Fibroblast of lung (primary cell): ENCODE measurements at regions not wholly inside any gene's neighbourhood (a gene's known extent, or its start where the extent isn't known, plus 50 kb on each side); places are given as distances from the start of the nearest gene placed in this dataset.

ENCODE experiments used
- EZH2 ChIP-seq: IDR thresholded peaks from 2 replicates; pipeline ENCODE4 v1.5.1; 2012; ENCODE audit warnings: low read length, control low read depth, mild to moderate bottlenecking; ENCODE audit errors: missing control alignments
- TF ChIP-seq, protein P1 (sequence below), 2 donors: IDR thresholded peaks in 1 of 2; conservative IDR thresholded peaks in 1 of 2; 1 replicate in 1 of 2; 2 replicates in 1 of 2; pipeline ENCODE4 v1.5.1; 2011 to 2012; ENCODE audit warnings: low read length in 2 of 2, control low read depth in 1 of 2, inconsistent platforms in 1 of 2, low read depth in 1 of 2, mild to moderate bottlenecking in 1 of 2

DNA sequence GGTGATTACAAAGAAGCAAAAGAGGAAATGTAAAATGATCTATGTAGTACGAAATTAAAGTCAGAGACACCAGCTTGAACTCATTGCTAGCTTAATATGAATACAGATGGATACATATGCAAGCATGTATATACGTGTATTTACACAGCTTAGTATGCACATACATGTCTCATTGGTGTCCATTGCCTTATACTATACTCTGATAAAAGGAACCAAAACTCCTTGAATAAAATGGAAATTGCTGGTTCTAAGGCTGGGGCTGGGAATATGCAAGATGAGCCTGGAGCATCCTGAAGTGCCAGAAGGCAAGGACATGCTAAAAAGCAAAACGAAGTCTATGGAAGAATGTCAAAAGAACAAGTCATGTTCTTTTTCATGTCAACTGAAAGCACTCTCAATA lies 1424.4 kb upstream of the SLC39A10 start:
- TF ChIP-seq, protein P1, sequence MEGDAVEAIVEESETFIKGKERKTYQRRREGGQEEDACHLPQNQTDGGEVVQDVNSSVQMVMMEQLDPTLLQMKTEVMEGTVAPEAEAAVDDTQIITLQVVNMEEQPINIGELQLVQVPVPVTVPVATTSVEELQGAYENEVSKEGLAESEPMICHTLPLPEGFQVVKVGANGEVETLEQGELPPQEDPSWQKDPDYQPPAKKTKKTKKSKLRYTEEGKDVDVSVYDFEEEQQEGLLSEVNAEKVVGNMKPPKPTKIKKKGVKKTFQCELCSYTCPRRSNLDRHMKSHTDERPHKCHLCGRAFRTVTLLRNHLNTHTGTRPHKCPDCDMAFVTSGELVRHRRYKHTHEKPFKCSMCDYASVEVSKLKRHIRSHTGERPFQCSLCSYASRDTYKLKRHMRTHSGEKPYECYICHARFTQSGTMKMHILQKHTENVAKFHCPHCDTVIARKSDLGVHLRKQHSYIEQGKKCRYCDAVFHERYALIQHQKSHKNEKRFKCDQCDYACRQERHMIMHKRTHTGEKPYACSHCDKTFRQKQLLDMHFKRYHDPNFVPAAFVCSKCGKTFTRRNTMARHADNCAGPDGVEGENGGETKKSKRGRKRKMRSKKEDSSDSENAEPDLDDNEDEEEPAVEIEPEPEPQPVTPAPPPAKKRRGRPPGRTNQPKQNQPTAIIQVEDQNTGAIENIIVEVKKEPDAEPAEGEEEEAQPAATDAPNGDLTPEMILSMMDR (conservative IDR thresholded peaks at IDR 0.05 in 1 of 2, IDR thresholded peaks at IDR 0.05 in 1 of 2; ENCODE audit: low read depth in 1 of 2, low read length in 2 of 2) = no peak
- no peak for TF ChIP-seq EZH2
